22Rv1 (cell line): ENCODE measurements at regions not wholly inside any gene's neighbourhood (a gene's known extent, or its start where the extent isn't known, plus 50 kb on each side); places are given as distances from the start of the nearest gene placed in this dataset.

Source experiments
- CTCF ChIP-seq: fragments of 450-650 bp; IDR thresholded peaks from 2 replicates; pipeline ENCODE4 v1.5.1; 2017; ENCODE audit warnings: mild to moderate bottlenecking
- ZFX ChIP-seq: fragments of 450-650 bp; IDR thresholded peaks from 2 replicates; pipeline ENCODE4 v1.6.1; 2017; ENCODE audit warnings: antibody characterized with exemption, borderline replicate concordance

DNA sequence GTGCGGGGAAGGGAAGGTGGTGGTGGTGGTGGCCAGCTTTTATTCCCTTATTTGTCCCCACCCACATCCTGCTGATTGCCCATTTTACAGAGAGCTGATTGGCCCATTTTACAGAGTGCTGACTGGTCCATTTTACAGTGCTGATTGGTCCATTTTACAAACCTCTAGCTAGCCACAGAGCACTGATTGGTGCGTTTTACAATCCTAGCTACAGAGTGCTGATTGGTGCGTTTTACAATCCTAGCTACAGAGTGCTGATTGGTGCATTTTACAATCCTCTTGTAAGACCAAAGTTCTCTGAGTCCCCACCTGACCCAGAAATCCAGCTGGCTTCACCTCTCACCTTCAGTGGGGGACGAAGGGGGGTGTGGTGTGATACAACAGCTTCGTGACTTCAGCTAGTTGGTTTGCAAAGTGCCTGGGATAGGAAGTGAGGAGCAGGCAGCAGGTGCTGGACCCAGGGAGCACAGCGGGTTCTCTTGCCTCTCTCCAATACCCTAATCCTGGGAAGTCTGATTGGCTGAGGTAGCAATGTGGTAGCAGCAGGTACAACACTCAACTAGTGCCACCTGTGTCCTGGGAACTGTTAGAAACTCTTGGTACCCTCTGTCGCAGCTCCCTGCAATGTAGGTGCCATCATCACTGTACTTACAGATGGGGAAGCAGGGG, 92.1 kb downstream of the BARX1 start:
- TF ChIP-seq CTCF (no peak), ZFX (no peak)
